ENCODE measurements at regions not wholly inside any gene's neighbourhood (a gene's known extent, or its start where the extent isn't known, plus 50 kb on each side); places are given as distances from the start of the nearest gene placed in this dataset.

DNA sequence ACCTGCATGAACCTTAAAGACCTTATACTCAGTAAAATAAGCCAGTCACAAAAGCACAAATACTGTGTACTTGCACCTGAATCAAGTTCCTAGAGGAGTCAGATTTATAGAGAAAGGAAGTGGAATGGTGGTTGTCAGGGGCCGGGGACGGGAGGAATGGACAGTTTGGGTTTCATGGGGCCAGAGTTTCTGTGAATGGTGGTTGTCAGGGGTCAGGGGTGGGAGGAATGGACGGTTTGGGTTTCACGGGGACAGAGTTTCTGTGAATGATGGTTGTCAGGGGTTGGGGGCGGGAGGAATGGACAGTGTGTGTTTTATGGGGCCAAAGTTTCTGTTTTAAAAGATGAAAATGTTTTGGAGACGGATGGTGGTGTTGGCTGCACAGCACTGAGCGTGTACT lies 260.0 kb upstream of the MKI67 start:
- TF ChIP-seq CTCF (IDR thresholded peaks at IDR 0.05) (no peak), POLR2A (IDR thresholded peaks at IDR 0.05) (no peak)
